CD8-positive, alpha-beta memory T cell (primary cell): ENCODE measurements at regions not wholly inside any gene's neighbourhood (a gene's known extent, or its start where the extent isn't known, plus 50 kb on each side); places are given as distances from the start of the nearest gene placed in this dataset.
A peak's percentile ranks its signal among the peaks of the same experiment; 100 is the strongest.

Experiments used
- CTCF ChIA-PET: fragments of 350-600 bp; sonication (Branson Sonifier 250); formaldehyde crosslinking; loops from one replicate; lab custom pipeline; 2021; ENCODE audit warnings: antibody characterized with exemption; lab: Charles Lee
- POLR2A ChIA-PET: fragments of 350-600 bp; sonication (Branson Sonifier 250); formaldehyde crosslinking; loops from one replicate; lab custom pipeline; 2021; ENCODE audit warnings: antibody characterized with exemption; lab: Charles Lee
- DNase-seq, 5 donors: peaks; one replicate each; pipeline versions ENCODE4 v3.0.0 to v3.0.0-alpha.2; 2020 to 2022; ENCODE audit warnings: mixed read lengths in 1 of 5
- H3K27ac ChIP-seq: one replicate; pipeline ENCODE4 v1.7.0; 2013; ENCODE audit warnings: low read depth, mild to moderate bottlenecking, low read length, moderate library complexity
- H3K27me3 ChIP-seq: 2 replicates; pipeline ENCODE4 v1.7.0; 2013; ENCODE audit warnings: low read length, mild to moderate bottlenecking; ENCODE audit not compliant: insufficient read depth, poor library complexity, severe bottlenecking
- H3K36me3 ChIP-seq: 2 replicates; pipeline ENCODE4 v1.7.0; 2013; ENCODE audit warnings: mild to moderate bottlenecking, low read length, moderate library complexity; ENCODE audit not compliant: insufficient read depth
- H3K4me1 ChIP-seq: 2 replicates; pipeline ENCODE4 v1.7.0; 2013; ENCODE audit warnings: mild to moderate bottlenecking, low read length, moderate library complexity; ENCODE audit not compliant: insufficient read depth
- H3K4me3 ChIP-seq: 2 replicates; pipeline ENCODE4 v1.7.0; 2013; ENCODE audit warnings: mild to moderate bottlenecking, low read length
- H3K9me3 ChIP-seq: 2 replicates; pipeline ENCODE4 v1.7.0; 2013; ENCODE audit warnings: mild to moderate bottlenecking, low read length
- H3K27ac Mint-ChIP-seq, 8 donors: one replicate each; pipeline ENCODE4 v1.8.0; 2020 to 2021; ENCODE audit warnings: mixed read lengths in 8 of 8, mild to moderate bottlenecking in 6 of 8, inconsistent platforms in 3 of 8, moderate library complexity in 3 of 8
- H3K27me3 Mint-ChIP-seq, 2 donors: one replicate each; pipeline ENCODE4 v1.8.0; 2020 to 2021; ENCODE audit warnings: mixed read lengths in 2 of 2, mild to moderate bottlenecking in 1 of 2, moderate library complexity in 1 of 2
- H3K36me3 Mint-ChIP-seq, 3 donors: one replicate each; pipeline ENCODE4 v1.8.0; 2020 to 2021; ENCODE audit warnings: mixed read lengths in 3 of 3, inconsistent platforms in 1 of 3, mild to moderate bottlenecking in 1 of 3
- H3K4me1 Mint-ChIP-seq, 3 donors: one replicate each; pipeline ENCODE4 v1.8.0; 2020 to 2021; ENCODE audit warnings: mixed read lengths in 3 of 3, inconsistent platforms in 1 of 3, mild to moderate bottlenecking in 1 of 3
- H3K4me3 Mint-ChIP-seq, 7 donors: one replicate each; pipeline ENCODE4 v1.8.0; 2020 to 2021; ENCODE audit warnings: mixed read lengths in 7 of 7, mild to moderate bottlenecking in 6 of 7, moderate library complexity in 4 of 7, inconsistent platforms in 2 of 7
- H3K9me3 Mint-ChIP-seq, 5 donors: one replicate each; pipeline ENCODE4 v1.8.0; 2020 to 2022; ENCODE audit warnings: mixed read lengths in 5 of 5, mild to moderate bottlenecking in 3 of 5, moderate library complexity in 2 of 5, inconsistent platforms in 1 of 5

DNA sequence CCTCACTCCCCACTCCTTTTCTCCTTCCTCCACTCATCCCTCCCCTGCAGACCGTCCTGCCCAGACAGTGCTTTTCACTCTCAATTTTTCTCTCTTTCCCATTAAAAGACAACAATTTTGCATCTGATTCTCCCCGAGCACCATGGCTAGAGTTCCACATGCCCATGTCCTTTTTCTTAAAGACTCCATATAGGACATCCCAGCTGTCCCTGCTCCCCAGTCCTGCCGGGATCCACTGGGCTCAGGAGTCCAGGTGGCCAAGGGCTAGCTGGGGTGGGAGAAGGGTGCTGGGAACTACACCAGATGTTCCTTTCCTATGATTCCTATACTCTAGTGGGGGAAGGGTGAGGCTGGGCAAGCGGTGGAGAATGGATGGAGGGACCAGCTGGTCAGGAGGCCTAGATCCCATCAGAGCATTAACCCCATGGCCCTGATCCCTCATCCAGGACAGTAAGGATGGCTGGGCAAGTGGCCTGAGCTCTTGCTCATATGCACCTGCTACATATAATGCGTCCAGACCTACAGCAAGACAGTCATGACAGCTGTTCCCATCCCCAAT is 52.8 kb upstream of the RMDN2 start:
- no peaks in the 10 kb centered on the region for H3K9me3 ChIP-seq
- H3K9me3 Mint-ChIP-seq: no peaks in the 10 kb centered on the region
- H3K27me3 ChIP-seq: no peaks in the 10 kb centered on the region
- ChIA-PET POLR2A (no interaction called here), CTCF (interaction anchor here (0.8 to 1.9 kb wide), 3 partner anchors 10 to 479 kb away, joined by 3 to 5 read pairs (median 5); no protein-coding TSS in a partner anchor)
- H3K27ac Mint-ChIP-seq: peak overlapping the region in 1 of 8 donors; percentile 0
- no peak for DNase-seq
- peaks cover 0 to 1% (median 0%) of the 10 kb centered on the region in 3 donors for H3K36me3 Mint-ChIP-seq
- no peaks in the 10 kb centered on the region for H3K36me3 ChIP-seq
- H3K27me3 Mint-ChIP-seq: peaks cover 2 to 6% of the 10 kb centered on the region in 2 donors
- H3K4me1 Mint-ChIP-seq: no peaks in the 10 kb centered on the region
- H3K4me3 ChIP-seq: no peak overlapping the region
- H3K4me1 ChIP-seq: no peaks in the 10 kb centered on the region
- no peak overlapping the region for H3K4me3 Mint-ChIP-seq
- H3K27ac ChIP-seq: no peak overlapping the region

DNA sequence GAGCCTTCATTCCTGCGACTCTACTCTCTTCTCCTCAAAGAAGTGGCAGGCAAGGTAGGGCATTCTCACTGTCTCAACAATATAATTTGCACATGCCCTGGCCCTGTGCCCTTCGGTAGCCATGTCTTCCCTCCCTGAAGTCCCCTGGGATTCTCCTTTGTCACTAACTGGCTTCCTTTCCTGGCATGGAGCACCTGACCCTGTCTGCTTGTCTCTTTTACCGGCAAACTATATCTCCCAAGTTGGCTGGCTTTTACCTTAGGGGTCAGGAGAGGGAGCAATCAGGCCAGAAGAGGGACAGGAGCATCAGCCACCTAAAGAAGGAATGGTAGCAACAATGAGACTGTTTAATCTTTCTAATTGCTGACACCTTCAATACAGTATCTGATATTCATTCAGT is 51.9 kb upstream of the RMDN2 start:
- H3K9me3 Mint-ChIP-seq: no peaks in the 10 kb centered on the region
- Histone ChIP-seq H3K9me3 (no peaks in the 10 kb centered on the region), H3K36me3 (no peaks in the 10 kb centered on the region), H3K4me1 (no peaks in the 10 kb centered on the region), H3K27ac (no peak overlapping the region), H3K27me3 (no peaks in the 10 kb centered on the region), H3K4me3 (no peak overlapping the region)
- H3K27ac Mint-ChIP-seq: no peak overlapping the region
- DNase-seq: no peak
- no peak overlapping the region for H3K4me3 Mint-ChIP-seq
- ChIA-PET CTCF (interaction anchor here (1.2 to 1.9 kb wide), 2 partner anchors 11 to 477 kb away, joined by 5 to 6 read pairs; no protein-coding TSS in a partner anchor), POLR2A (no interaction called here)
- peaks cover 2 to 6% of the 10 kb centered on the region in 2 donors for H3K27me3 Mint-ChIP-seq
- H3K4me1 Mint-ChIP-seq: no peaks in the 10 kb centered on the region
- H3K36me3 Mint-ChIP-seq: no peaks in the 10 kb centered on the region

DNA sequence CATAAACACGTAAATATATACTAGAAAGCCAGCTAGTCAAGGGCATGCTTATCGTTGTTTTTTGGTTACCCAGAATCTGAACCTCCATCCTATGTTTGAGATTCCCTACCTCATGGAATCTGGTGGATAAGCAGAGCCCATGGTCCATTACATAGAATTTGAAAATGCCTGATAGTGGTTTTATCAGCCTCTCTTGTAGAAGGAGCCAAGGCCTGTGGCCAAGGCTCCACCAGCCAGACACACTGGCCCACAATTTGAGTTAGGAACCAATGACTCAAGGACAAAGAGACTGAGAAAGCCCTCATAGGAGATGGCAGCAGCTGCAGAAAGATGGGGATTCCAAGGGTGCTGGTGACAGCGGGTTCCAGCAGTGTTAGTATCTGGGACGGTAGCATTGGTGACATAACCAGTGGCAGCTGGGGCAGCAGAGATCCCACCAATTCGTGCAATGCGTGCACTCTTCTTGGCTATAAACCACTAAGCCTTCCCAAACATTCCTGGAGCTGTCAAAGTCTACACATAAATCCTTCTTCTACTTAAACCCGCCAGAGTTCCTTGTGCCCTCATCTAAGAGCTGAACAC is 51.2 kb upstream of the RMDN2 start:
- POLR2A ChIA-PET: no interaction called here
- peak overlapping the region in 1 of 8 donors; percentile 42 for H3K27ac Mint-ChIP-seq
- no peak overlapping the region for H3K4me3 Mint-ChIP-seq

GRCh38 chr2:37874470-37874869 is 50.6 kb upstream of the RMDN2 start:
- Mint-ChIP-seq H3K36me3 (no peaks in the 10 kb centered on the region), H3K27me3 (peaks cover 2 to 7% of the 10 kb centered on the region in 2 donors), H3K4me3 (no peak overlapping the region), H3K27ac (no peak overlapping the region), H3K4me1 (no peaks in the 10 kb centered on the region), H3K9me3 (no peaks in the 10 kb centered on the region)
- H3K36me3 ChIP-seq: no peaks in the 10 kb centered on the region
- no peaks in the 10 kb centered on the region for H3K4me1 ChIP-seq
- H3K9me3 ChIP-seq: no peaks in the 10 kb centered on the region
- no peak for DNase-seq
- no peak overlapping the region for H3K4me3 ChIP-seq
- H3K27ac ChIP-seq: no peak overlapping the region
- ChIA-PET POLR2A (no interaction called here), CTCF (interaction anchor here (1.4 to 8.5 kb wide), 4 partner anchors 23 to 479 kb away, joined by 3 to 76 read pairs (median 38); no protein-coding TSS in a partner anchor)
- no peaks in the 10 kb centered on the region for H3K27me3 ChIP-seq

More for the DNA sequence above, 51.2 kb upstream of the RMDN2 start:
- no peaks in the 10 kb centered on the region for H3K27me3 ChIP-seq
- no peaks in the 10 kb centered on the region for H3K4me1 Mint-ChIP-seq
- no peak overlapping the region for H3K4me3 ChIP-seq
- H3K9me3 ChIP-seq: no peaks in the 10 kb centered on the region
- H3K36me3 Mint-ChIP-seq: no peaks in the 10 kb centered on the region
- no peaks in the 10 kb centered on the region for H3K9me3 Mint-ChIP-seq
- peaks cover 2 to 6% of the 10 kb centered on the region in 2 donors for H3K27me3 Mint-ChIP-seq
- DNase-seq: no peak
- H3K27ac ChIP-seq: no peak overlapping the region
- H3K36me3 ChIP-seq: no peaks in the 10 kb centered on the region
- H3K4me1 ChIP-seq: no peaks in the 10 kb centered on the region
- CTCF ChIA-PET: interaction anchor here (1.2 to 8.5 kb wide), 4 partner anchors 11 to 478 kb away, joined by 5 to 71 read pairs (median 6); no protein-coding TSS in a partner anchor
